H9 (cell line): ENCODE measurements at regions not wholly inside any gene's neighbourhood (a gene's known extent, or its start where the extent isn't known, plus 50 kb on each side); places are given as distances from the start of the nearest gene placed in this dataset.

Experiments used
- DNase-seq: peaks from one replicate; pipeline ENCODE4 v3.0.0-alpha.2; 2017
- H2AFZ ChIP-seq: one replicate; pipeline ENCODE4 v1.6.1; 2013; ENCODE audit warnings: mild to moderate bottlenecking, low read length, control low read depth, moderate library complexity
- H2AK5ac ChIP-seq: 2 replicates; pipeline ENCODE4 v1.6.1; 2013; ENCODE audit warnings: low read length, control low read depth, mixed read lengths; ENCODE audit not compliant: insufficient read length
- H2BK120ac ChIP-seq: one replicate; pipeline ENCODE4 v1.6.1; 2013; ENCODE audit warnings: low read depth, mild to moderate bottlenecking, low read length, control low read depth, inconsistent platforms; ENCODE audit not compliant: poor library complexity, severe bottlenecking
- H2BK12ac ChIP-seq: 2 replicates; pipeline ENCODE4 v1.6.1; 2013; ENCODE audit warnings: low read length, control low read depth, mixed read lengths, low read depth; ENCODE audit not compliant: insufficient read length
- H2BK15ac ChIP-seq: 2 replicates; pipeline ENCODE4 v1.6.1; 2013; ENCODE audit warnings: low read depth, low read length, control low read depth
- H2BK20ac ChIP-seq: one replicate; pipeline ENCODE4 v1.6.1; 2013; ENCODE audit warnings: low read depth, mild to moderate bottlenecking, low read length, control low read depth, inconsistent platforms; ENCODE audit not compliant: poor library complexity, severe bottlenecking
- H2BK5ac ChIP-seq: 2 replicates; pipeline ENCODE4 v1.6.1; 2013; ENCODE audit warnings: low read length, control low read depth, mixed read lengths; ENCODE audit not compliant: insufficient read length
- H3K14ac ChIP-seq: 2 replicates; pipeline ENCODE4 v1.6.1; 2013; ENCODE audit warnings: low read length, control low read depth; ENCODE audit not compliant: insufficient read depth
- H3K18ac ChIP-seq: 2 replicates; pipeline ENCODE4 v1.6.1; 2013; ENCODE audit warnings: low read depth, mild to moderate bottlenecking, mixed read lengths, low read length, control low read depth; ENCODE audit not compliant: insufficient read length
- H3K23ac ChIP-seq: 2 replicates; pipeline ENCODE4 v1.6.1; 2013; ENCODE audit warnings: low read length, control low read depth, mixed read lengths, low read depth; ENCODE audit not compliant: insufficient read length
- H3K23me2 ChIP-seq: 2 replicates; pipeline ENCODE4 v1.6.1; 2013; ENCODE audit warnings: low read depth, mild to moderate bottlenecking, mixed read lengths, low read length, control low read depth; ENCODE audit not compliant: insufficient read length, poor library complexity, severe bottlenecking
- H3K27ac ChIP-seq: 2 replicates; pipeline ENCODE4 v1.5.1; 2013; ENCODE audit warnings: low read length, control low read depth, mixed read lengths, low read depth; ENCODE audit not compliant: insufficient read length
- H3K27me3 ChIP-seq: 2 replicates; pipeline ENCODE4 v1.6.1; 2013; ENCODE audit warnings: low read length, control low read depth, inconsistent platforms; ENCODE audit not compliant: insufficient read depth
- H3K4ac ChIP-seq: 2 replicates; pipeline ENCODE4 v1.6.1; 2013; ENCODE audit warnings: low read depth, mild to moderate bottlenecking, control low read depth, inconsistent platforms, low read length, moderate library complexity
- H3K4me1 ChIP-seq: 2 replicates; pipeline ENCODE4 v1.6.1; 2013; ENCODE audit warnings: low read length, control low read depth, inconsistent platforms; ENCODE audit not compliant: insufficient read depth
- H3K4me2 ChIP-seq: 2 replicates; pipeline ENCODE4 v1.6.1; 2013; ENCODE audit warnings: low read length, control low read depth, mixed read lengths; ENCODE audit not compliant: insufficient read length, insufficient read depth
- H3K56ac ChIP-seq: 2 replicates; pipeline ENCODE4 v1.6.1; 2013; ENCODE audit warnings: low read depth, mild to moderate bottlenecking, mixed read lengths, low read length, control low read depth; ENCODE audit not compliant: insufficient read length
- H3K79me1 ChIP-seq: 2 replicates; pipeline ENCODE4 v1.6.1; 2013; ENCODE audit warnings: low read depth, mild to moderate bottlenecking, moderate library complexity, low read length, control low read depth, inconsistent platforms; ENCODE audit not compliant: insufficient read depth, poor library complexity, severe bottlenecking
- H3K79me2 ChIP-seq: 2 replicates; pipeline ENCODE4 v1.6.1; 2013; ENCODE audit warnings: low read length, control low read depth, inconsistent platforms; ENCODE audit not compliant: insufficient read depth
- H3K9ac ChIP-seq: 2 replicates; pipeline ENCODE4 v1.6.1; 2013; ENCODE audit warnings: low read length, control low read depth, mixed read lengths; ENCODE audit not compliant: insufficient read length; ENCODE audit errors: extremely low read depth
- H3K9me3 ChIP-seq: one replicate; pipeline ENCODE4 v1.6.1; 2013; ENCODE audit warnings: low read depth, low read length, inconsistent platforms; ENCODE audit not compliant: control insufficient read depth
- H3T11ph ChIP-seq: one replicate; pipeline ENCODE4 v1.6.1; 2013; ENCODE audit warnings: mild to moderate bottlenecking, low read length, control low read depth, inconsistent platforms
- H4K20me1 ChIP-seq: one replicate; pipeline ENCODE4 v1.6.1; 2013; ENCODE audit not compliant: control insufficient read depth, insufficient read length, insufficient read depth
- H4K5ac ChIP-seq: 2 replicates; pipeline ENCODE4 v1.6.1; 2013; ENCODE audit warnings: low read depth, mild to moderate bottlenecking, mixed read lengths, low read length, control low read depth; ENCODE audit not compliant: insufficient read length
- H4K8ac ChIP-seq: replicated peaks from 2 replicates; pipeline ENCODE4 v1.6.1; 2013; ENCODE audit warnings: low read length, control low read depth, mixed read lengths, low read depth; ENCODE audit not compliant: insufficient read length
- H4K91ac ChIP-seq: 2 replicates; pipeline ENCODE4 v1.6.1; 2013; ENCODE audit warnings: low read depth, mild to moderate bottlenecking, moderate library complexity, mixed read lengths, low read length, control low read depth; ENCODE audit not compliant: insufficient read length
- H3K27ac Mint-ChIP-seq, 3 experiments: 2 replicates in 2 of 3; 3 replicates in 1 of 3; pipeline ENCODE4 v1.8.0; 2020 to 2021; ENCODE audit warnings: mixed read lengths in 3 of 3, mild to moderate bottlenecking in 1 of 3, moderate library complexity in 1 of 3
- H3K27me3 Mint-ChIP-seq: 2 replicates; pipeline ENCODE4 v1.8.0; 2021; ENCODE audit warnings: low read depth, mild to moderate bottlenecking, moderate library complexity, mixed read lengths
- H3K36me3 Mint-ChIP-seq, 3 experiments: 2 replicates in 2 of 3; 3 replicates in 1 of 3; pipeline ENCODE4 v1.8.0; 2020 to 2021; ENCODE audit warnings: low read depth in 3 of 3, mixed read lengths in 3 of 3; ENCODE audit not compliant: insufficient read depth in 1 of 3
- H3K4me1 Mint-ChIP-seq, 2 experiments: 2 replicates each; pipeline ENCODE4 v1.8.0; 2020; ENCODE audit warnings: mixed read lengths in 2 of 2
- H3K4me3 Mint-ChIP-seq, 2 experiments: 2 replicates in 1 of 2; 3 replicates in 1 of 2; pipeline ENCODE4 v1.8.0; 2020 to 2021; ENCODE audit warnings: mild to moderate bottlenecking in 2 of 2, mixed read lengths in 2 of 2, moderate library complexity in 1 of 2
- H3K9me3 Mint-ChIP-seq, 2 experiments: 2 replicates in 1 of 2; 3 replicates in 1 of 2; pipeline ENCODE4 v1.8.0; 2020; ENCODE audit warnings: mild to moderate bottlenecking in 2 of 2, mixed read lengths in 2 of 2, moderate library complexity in 1 of 2
- CTCF ChIP-seq: fragments of 200-600 bp; sonication (generic); conservative IDR thresholded peaks from 3 replicates; pipeline ENCODE4 v1.8.0; 2021; ENCODE audit warnings: antibody characterized with exemption, mild to moderate bottlenecking
- WGBS: extraction: QIAGEN DNeasy Blood & Tissue Kit; methylation state at CpG from one replicate; pipeline ENCODE4 v1.1.7; 2013; ENCODE audit warnings: missing lambda C conversion rate, low lambda C conversion rate, mixed read lengths; ENCODE audit not compliant: insufficient read length; ENCODE audit errors: extremely low coverage; 5-methylcytosine and 5-hydroxymethylcytosine counted together

GRCh38 chr6:105791179-105791578 lies 295.0 kb upstream of the PRDM1 start:
- no peak for DNase-seq
- Histone ChIP-seq H3K14ac (no peak overlapping the region), H3K9me3 (no peaks in the 10 kb centered on the region), H3T11ph (no peak overlapping the region), H2AK5ac (no peak overlapping the region), H3K79me2 (no peaks in the 10 kb centered on the region), H3K27me3 (no peaks in the 10 kb centered on the region), H3K4ac (no peak overlapping the region), H4K20me1 (no peaks in the 10 kb centered on the region), H2BK12ac (no peak overlapping the region), H4K91ac (no peak overlapping the region), H2BK15ac (no peak overlapping the region), H3K18ac (no peak overlapping the region), H3K27ac (no peak overlapping the region), H3K4me2 (no peak overlapping the region), H2BK120ac (no peak overlapping the region), H2BK20ac (no peak overlapping the region), H3K23ac (no peak overlapping the region), H4K5ac (no peak overlapping the region), H2BK5ac (no peak overlapping the region), H4K8ac (no peak overlapping the region), H2AFZ (no peak overlapping the region), H3K56ac (no peak overlapping the region), H3K23me2 (no peaks in the 10 kb centered on the region), H3K9ac (no peak overlapping the region), H3K4me1 (peaks cover 1% of the 10 kb centered on the region; the same call in 1 of the 2 replicates), H3K79me1 (no peaks in the 10 kb centered on the region)
- H3K27me3 Mint-ChIP-seq: no peaks in the 10 kb centered on the region; the same call in 1 of the 2 replicates
- H3K27ac Mint-ChIP-seq: no peak overlapping the region
- no peak overlapping the region for H3K4me3 Mint-ChIP-seq
- no peaks in the 10 kb centered on the region; a peak in 1 of 5 replicates for H3K9me3 Mint-ChIP-seq
- no CpG with 5 or more reads among the region's 1 CpG for WGBS
- H3K36me3 Mint-ChIP-seq: no peaks in the 10 kb centered on the region
- no peak for TF ChIP-seq CTCF
- H3K4me1 Mint-ChIP-seq: peaks cover 11 to 12% of the 10 kb centered on the region in 2 experiments
